HG02571 (cell line): ENCODE measurements at regions not wholly inside any gene's neighbourhood (a gene's known extent, or its start where the extent isn't known, plus 50 kb on each side); places are given as distances from the start of the nearest gene placed in this dataset.

Experiments used
- ATAC-seq: cut with Tn5 transposase; IDR thresholded peaks from one replicate; pipeline ENCODE4 v1.9.1; 2021; ENCODE audit warnings: mild to moderate bottlenecking, moderate library complexity; ENCODE audit not compliant: unreplicated experiment

DNA sequence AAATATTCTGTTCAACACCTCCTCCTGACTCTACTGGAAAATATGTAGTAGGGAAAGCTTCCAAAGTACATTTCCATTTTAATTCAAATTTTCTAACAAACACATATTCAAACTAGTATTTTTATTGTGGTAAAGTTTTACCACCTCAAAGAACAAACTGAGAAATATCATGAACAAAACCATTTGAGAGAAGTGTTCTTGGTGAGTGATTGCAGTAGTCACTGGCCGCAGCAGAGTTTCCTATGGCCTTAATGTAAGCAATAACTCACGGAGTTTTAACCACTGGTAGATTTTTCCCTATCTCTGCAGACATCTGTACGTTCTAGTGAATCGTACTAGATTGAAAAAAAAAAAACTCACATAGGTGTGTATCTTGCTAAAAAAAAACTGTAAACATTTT, 487.0 kb upstream of the FZD8 start:
- ATAC-seq: no peak

DNA sequence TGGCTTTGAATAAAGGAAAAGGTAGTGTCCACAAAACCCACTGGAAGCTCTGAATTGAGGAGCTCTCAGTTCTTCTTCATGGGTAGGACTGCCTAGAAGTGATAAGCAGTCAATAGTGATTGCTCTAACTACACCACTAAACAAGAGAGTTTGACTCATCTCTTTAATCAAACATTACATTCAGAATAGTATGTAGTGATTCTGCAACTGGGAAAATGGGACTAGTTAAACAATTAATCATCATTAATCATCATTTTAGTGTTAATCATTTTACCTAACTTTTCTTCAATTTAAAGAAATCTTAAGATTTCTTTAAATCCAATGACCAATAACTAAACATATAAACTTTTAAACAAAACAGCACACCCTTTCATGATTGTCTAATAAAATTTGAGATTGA, 484.0 kb upstream of the FZD8 start:
- no peak for ATAC-seq

DNA sequence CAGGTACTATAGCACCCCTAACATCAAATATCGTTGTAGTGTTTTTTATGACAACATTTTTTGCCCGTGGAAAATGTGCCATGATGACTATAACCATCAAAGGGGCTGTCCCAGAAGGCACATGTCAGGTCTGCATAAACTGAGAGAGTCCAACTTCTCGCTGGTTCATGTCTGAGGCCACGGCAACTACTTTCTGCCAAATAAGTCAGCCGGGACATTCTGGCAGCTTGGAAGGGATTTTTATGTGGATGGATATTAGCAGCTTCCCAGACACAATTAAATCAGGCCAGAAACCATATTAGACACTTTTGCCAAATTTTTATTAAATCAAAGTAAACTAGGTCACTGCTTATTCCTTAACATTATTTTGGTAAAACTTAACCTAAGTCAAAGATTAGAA, 477.4 kb upstream of the FZD8 start:
- no peak for ATAC-seq

DNA sequence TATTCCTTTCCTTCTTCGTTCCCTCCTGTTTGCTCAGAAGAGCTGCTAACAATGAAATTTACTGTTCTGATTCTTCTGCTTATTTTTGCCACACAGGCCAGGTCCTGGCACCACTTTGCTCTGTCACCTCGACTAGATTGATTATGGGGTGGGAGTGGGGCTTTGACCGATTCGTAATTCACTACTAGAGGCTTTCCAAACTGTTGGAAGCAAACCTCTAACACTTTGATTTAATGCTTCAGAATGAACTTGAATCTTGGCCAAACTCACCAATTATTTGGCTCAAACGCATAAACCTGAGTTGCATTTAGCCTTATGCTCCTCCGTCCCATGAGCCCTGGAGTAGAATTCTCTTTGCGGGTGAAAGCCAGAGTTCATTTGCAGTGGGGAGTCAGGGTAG, 476.2 kb upstream of the FZD8 start:
- no peak for ATAC-seq

DNA sequence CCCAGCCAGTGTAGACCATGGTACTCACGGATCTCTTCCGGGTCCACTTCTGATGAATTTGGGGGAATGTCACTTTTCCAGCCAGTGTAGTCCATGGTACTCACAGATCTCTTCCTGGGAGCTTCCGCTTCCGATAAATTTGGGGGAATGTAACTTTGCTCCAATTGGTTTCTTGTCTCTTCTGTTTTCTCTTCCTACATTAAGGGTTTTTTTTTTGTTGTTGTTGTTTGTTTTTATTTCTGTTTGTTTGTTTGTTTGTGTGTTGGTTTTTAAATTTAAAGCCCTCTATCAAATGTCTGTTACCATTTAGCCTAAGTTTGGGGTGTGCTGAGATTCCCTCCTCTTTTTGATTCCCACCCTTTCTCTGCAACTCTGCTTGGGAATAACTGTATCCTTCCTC, 475.8 kb upstream of the FZD8 start:
- ATAC-seq: no peak

DNA sequence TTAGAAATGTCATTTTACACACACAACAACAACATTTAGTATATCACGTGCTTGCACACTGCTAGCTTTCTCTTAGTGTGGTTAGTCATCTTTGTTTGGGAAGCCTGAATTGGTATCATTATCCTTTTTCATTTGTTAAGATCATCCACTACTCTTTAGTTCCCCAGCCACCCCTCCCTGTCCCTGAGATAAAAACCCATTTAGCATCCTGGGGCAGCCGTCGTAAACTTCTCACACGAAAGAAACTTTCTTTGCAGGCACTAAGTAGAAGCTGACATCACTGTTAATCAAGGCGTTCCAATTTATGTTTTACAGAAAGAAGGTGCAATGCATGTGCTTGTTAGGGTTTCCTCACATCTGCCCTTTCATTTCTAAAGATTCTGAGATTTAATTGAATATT, 475.1 kb upstream of the FZD8 start:
- no peak for ATAC-seq

DNA sequence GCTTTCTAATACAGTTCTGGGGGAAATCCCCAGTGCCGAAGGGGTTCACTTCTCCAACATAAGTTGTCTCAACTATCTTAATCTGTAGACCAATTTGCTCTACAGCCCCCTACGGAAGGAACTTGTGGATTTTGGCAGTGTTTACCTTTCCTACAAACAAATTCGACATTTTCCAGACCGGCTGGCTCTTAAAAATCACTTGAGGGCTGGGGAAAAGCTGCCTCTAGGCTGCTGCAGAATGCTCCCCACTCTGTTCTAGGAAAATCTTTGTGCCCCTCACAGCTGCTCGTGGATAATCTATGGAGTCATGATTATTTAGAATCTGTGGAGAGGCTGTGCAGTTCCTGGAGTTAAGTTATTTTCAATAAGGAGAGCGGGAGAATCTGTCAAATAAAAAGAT, 474.6 kb upstream of the FZD8 start:
- no peak for ATAC-seq

DNA sequence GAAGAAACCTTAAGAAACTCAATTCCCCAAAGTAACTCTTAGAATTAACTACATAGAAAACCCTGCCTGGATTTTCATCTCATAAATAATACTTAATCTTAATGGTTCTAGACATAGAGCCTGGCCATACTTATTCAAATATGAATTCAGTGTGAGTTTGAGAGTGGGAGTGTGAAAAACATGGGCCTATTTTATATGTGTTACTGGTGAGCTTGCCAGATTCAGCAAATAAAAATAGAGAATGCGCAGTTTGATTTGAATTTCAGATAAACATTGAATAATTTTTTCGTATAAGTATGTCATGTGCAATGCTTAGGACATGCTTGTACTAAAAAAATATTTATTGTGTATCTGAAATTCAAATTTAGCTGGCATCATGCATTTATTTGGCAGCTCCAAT, 473.9 kb upstream of the FZD8 start:
- ATAC-seq: no peak

DNA sequence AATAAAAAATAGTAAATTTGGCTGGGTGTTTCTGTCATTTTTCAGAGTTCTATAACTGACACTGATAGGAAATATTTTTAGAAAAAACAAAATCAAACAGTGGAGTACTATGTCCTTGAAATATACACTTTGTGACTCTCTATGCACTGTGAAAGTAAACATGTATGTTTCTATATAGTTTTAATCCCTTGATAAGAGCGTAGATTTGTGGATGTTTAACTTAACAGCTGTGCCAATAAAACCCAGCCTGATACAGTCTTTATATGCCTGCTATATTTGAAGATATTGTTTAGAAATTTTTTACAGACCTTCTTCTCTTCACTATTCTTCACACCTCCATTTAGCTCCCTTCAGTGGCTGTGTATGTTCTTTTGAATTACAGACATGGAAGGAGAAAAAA, 473.3 kb upstream of the FZD8 start:
- no peak for ATAC-seq

DNA sequence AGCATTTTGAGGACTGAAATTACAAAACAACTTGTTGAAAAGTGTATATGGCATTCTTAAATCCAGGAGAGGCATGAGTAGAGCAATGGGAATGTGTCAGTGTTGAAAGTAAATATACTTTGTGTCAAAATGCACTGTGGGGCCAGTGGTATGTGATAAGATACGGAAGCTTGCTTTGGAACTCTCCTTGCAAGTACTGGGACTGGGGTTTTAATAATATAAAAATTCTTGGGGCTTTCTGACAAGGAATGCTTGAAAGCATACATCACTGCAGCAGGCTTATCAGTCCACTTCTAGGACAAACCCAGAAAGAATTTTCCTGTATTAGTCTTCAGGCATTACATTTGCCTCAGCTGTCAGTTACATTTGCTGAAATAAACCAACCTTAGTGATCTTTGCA, 472.8 kb upstream of the FZD8 start:
- ATAC-seq: no peak

DNA sequence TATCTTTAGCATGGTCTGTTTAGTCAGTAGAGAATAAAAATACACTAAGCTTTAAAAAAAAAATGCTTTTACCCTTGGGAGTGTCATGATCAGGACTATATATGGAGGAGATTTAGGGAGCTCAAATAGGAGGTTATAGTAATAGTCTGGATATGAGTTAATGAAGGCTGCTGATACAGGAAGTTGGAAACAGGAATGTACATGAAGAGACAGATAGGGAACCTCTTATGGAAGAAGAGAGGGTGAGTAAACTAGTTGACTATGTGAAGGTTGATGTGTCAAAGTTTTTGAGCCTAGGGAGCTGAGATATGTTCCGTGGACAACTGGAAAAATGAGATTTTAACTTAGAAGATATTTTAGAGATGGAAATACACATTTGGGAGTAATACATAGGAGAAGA, 472.0 kb upstream of the FZD8 start:
- no peak for ATAC-seq

DNA sequence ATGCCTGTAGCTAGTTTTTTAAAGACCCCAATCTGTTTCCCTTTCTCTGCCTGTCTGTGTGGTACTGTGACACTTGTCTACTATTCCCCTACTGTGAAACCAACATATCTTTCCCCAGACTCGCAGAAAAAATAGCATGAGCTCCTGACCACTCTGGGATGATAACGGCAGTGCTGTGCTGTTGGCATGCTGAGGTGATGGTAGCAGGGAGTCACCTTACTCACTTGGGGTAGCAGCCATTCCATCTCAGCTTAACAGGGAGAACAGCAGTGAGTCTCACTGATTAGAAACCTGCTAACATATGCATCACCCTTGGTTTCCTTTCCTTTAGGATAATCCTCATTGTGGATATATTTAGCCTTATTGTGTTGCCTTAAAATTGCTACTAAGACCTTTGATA, 469.6 kb upstream of the FZD8 start:
- no peak for ATAC-seq

DNA sequence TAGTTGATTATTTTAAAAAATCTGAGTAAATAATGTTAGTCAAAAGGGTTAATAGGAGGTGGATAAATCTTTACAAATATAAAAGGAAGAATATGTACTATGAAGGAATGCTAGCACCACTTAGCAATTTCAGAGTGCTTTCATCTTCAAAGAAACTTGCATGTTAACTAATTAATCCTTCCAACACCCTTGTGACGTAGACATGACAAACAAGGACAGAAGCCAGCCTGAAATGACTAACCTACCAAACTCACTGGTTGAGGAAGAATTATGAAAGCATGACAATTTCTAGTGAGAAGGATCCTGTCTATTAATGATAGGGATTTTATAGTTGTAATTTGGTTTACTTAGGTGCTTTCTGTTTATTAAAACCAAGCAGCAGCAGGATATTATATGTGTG, 468.0 kb upstream of the FZD8 start:
- no peak for ATAC-seq

DNA sequence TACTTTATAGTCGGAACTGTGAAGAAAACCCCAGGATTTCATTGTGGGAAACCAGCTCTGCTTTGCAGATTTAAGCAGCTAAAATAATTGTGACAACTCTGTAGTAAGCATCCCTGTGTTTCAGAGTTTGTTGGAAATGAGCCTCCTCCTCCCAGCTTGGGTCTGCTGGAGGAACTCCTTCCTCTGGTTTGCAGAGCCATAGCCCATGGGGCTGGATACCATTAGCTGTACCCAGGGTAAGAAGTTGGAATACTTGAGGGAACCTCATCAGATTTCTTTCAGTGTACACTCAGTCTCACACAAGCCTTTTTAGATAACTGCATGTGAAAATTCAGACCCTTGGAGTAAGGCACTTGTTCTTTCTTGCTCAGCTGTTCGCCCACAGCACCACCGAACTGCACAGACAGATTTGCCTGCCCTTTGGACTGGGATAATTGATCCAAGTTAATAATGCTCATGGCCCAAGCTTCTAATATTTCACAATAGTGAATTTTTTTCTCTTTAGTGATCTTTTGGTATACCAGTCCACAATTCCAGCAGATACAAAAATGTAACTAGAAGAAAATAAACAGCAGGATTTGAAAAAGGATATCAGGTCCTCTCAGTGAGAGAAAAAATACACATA, 467.4 kb upstream of the FZD8 start:
- ATAC-seq: no peak

DNA sequence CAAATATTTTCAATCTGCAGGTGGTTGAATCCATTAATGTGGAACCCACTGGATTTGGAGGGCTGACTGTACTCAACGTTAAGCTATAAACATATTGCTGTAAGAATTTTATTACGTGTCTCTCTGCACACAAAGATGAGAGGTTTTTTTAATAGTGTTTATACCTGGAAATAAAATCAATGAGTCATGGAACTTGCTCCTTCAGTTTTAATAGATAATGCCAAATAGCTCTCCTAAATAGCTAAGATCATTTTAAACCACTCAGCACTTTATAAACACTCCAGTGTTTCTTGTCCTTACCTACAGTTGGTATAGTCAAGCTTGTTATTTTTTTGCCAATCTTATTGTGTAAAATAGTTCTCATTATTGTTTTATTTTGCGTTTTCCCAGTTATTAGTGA, 455.6 kb upstream of the FZD8 start:
- ATAC-seq: no peak

DNA sequence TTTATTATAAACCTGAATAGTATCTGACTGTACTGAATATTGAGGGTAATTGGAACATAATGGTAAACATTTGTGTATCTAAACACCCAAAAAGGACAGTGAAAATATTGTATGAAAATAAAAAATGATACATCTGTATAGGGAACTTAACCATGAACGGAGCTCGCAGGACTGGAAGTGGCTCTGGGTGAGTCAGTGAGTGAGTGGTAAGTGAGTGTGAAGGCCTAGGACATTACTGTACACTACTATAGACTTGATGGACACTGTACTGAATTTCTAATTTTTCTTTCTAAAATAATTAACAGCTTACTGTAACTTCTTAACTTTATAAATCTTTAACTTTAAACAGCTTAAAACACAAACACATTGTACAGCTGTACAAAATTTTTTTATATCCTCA, 454.5 kb upstream of the FZD8 start:
- ATAC-seq: no peak

DNA sequence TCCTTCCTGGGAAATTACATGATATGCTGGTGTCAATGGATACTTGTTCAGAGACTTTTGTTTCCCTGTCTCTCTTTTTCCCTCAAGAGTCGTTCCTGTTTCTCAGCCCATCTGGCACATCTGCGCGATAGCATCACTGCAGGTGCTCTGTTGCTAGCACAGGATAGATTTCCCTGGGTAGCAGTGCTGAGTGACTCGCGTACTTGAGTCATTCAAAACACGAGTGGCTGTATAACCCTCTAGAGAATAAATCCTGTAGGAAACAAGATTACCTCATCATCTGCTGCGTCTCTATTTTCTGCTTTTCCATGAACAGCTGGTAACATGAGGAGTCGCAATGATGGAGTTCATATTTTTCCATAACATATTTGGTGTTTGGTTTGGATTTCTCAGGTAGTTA, 452.0 kb upstream of the FZD8 start:
- ATAC-seq: no peak

DNA sequence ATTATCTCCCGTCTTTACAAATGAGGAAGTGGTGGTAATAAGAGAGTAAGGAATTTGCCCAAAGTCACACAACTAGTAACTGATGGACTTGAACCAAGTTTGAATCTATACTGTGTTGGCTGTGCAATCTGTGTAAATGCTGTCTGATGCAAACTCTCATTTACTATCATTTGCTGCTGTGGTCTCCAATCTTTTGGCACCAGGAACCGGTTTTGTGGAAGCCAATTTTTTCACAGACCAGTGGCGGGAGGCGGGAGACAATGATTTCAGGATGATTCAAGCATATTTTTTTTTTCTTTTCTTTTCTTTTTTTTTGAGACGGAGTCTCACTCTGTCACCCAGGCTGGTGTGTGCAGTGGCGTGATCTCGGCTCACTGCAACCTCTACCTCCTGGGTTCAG, 450.0 kb upstream of the FZD8 start:
- no peak for ATAC-seq

DNA sequence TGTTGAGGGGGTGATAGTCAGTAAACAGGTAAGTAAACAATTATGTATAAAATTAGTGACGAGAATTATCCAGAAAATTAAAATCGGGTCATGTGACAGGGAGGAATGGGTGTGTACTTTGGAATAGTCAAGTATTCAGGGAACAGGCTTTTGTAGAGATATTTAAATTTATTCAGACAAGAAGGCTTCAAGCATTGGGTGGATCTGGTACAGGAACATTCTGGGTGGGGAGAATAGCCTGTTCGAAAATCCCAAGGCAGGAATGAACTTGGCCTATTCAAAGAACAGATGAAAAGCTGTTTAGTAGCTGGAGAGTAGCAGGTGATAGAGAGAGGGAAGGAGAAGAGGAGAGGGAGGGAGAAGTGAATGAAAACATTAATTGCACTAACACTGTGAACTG, 448.9 kb upstream of the FZD8 start:
- no peak for ATAC-seq

DNA sequence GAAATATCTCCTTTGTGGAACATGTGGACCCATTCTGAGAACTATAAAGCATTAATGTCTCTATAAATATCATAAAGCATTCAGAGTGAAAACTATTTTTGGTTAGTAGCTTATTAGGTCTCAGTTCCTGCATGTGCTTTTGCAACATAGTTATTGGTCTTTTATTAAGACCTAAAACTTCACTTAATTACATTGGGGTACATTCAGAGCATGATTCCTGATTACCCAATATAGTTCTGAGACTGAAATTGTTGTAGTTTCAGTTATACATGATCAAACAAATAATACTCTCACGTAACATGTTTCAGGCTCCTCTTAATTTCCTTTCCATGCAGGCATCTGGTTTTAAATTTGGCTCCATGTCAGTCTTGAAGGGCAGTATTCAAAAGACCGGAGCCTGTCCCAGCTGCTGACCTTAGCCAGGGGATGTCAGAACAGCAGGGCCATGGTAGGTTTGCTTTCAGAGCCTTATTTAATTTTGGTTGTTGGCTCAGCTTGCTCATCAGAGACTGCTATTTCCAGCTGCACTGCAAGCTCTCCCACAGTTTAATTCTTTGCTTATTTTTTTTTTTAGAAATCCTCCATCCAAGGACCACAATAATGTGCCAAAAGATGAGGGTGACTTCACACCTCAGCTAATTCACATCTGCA, 447.8 kb upstream of the FZD8 start:
- ATAC-seq: no peak

DNA sequence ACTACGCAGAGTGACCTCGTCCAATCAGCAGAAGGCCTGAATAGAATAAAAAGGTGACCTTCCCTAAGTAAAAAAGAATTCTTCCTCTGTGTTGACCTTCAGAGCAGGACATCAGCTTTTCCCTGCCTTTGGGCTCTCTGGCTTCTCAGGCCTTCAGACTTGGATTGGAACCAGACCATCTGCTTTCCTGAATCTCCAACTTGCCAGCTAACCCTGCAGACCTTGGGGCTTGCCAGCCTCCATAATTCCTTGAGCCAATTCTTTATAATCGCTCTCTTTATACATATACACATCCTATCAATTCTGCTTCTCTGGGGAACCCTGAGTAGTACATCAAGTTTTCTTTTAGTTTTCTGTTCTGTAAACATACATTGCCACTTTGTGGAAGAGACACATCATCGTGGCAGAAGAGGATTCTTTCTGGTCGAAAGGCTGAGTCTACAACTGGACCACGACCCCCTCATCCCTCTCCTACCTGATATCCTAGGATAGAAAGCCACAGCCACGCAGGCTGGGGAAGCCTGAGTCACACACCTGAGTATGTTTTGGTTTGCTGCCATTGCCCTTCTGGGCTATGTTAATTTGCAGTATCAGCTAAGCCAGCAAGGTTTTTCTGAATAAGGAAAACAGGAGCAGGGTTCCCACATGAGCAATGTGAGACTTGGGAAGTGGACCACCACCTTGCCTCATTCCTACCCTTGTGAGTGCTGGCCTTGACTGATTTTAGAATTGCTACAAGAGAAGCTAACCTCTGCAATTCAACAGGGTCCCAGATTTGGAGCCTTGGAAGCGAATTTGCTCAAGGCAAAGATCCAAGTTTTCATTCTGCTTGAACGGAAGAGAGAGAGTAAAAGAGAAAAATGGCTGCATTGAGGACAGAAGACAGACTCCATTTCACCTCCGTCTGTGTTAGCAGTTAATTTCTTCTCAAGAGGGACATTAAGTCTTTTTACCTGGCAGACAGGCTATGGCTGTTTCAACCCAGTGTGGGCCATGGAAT, 445.2 kb upstream of the FZD8 start:
- no peak for ATAC-seq

DNA sequence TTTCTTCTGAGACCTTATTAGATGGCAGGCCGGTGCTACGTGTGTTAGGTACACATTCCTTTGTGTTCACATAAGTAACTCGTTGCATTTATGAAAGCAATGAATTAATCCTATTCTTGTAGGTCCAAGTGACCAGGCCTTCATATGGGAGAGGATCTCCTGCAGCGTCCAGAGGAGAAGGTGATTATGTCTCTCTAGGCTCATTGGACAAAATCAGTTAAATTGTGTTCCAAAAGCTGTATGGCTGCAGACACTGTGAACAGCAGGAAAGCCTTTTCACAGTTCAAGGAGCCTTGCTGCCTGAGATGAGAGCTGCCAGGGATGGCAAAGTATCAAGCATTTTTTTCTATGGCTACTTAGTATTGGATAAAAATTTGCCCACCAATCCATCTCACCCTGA, 433.1 kb upstream of the FZD8 start:
- ATAC-seq: no peak
